22Rv1 (cell line): ENCODE measurements at regions not wholly inside any gene's neighbourhood (a gene's known extent, or its start where the extent isn't known, plus 50 kb on each side); places are given as distances from the start of the nearest gene placed in this dataset.

Source experiments
- H3K27ac ChIP-seq: fragments of 450-650 bp; 2 replicates; pipeline ENCODE4 v1.5.1; 2017
- CTCF ChIP-seq: fragments of 450-650 bp; IDR thresholded peaks from 2 replicates; pipeline ENCODE4 v1.5.1; 2017; ENCODE audit warnings: mild to moderate bottlenecking
- ZFX ChIP-seq: fragments of 450-650 bp; IDR thresholded peaks from 2 replicates; pipeline ENCODE4 v1.6.1; 2017; ENCODE audit warnings: antibody characterized with exemption, borderline replicate concordance

GRCh38 chr13:99043831-99044231 lies 66.0 kb upstream of the DOCK9 start:
- TF ChIP-seq CTCF = no peak
- TF ChIP-seq ZFX = no peak

GRCh38 chr13:99044764-99045163 lies 66.9 kb upstream of the DOCK9 start:
- H3K27ac ChIP-seq = no peak overlapping the region
- no peak for TF ChIP-seq ZFX
- TF ChIP-seq CTCF = no peak

More at GRCh38 chr13:99043831-99044231, 66.0 kb upstream of the DOCK9 start:
- H3K27ac ChIP-seq = no peak overlapping the region

- no peak overlapping the region for H3K27ac ChIP-seq
- TF ChIP-seq CTCF = no peak
- TF ChIP-seq ZFX = no peak
Measured at GRCh38 chr13:99045396-99045795, 67.5 kb upstream of the DOCK9 start.

- no peak for TF ChIP-seq ZFX
- TF ChIP-seq CTCF = no peak
- no peak overlapping the region for H3K27ac ChIP-seq
Measured at GRCh38 chr13:99046851-99047250, 69.0 kb upstream of the DOCK9 start.

- no peak overlapping the region for H3K27ac ChIP-seq
- TF ChIP-seq ZFX (no peak), CTCF (no peak)
Measured at GRCh38 chr13:99050983-99051488, 73.2 kb upstream of the DOCK9 start.

DNA sequence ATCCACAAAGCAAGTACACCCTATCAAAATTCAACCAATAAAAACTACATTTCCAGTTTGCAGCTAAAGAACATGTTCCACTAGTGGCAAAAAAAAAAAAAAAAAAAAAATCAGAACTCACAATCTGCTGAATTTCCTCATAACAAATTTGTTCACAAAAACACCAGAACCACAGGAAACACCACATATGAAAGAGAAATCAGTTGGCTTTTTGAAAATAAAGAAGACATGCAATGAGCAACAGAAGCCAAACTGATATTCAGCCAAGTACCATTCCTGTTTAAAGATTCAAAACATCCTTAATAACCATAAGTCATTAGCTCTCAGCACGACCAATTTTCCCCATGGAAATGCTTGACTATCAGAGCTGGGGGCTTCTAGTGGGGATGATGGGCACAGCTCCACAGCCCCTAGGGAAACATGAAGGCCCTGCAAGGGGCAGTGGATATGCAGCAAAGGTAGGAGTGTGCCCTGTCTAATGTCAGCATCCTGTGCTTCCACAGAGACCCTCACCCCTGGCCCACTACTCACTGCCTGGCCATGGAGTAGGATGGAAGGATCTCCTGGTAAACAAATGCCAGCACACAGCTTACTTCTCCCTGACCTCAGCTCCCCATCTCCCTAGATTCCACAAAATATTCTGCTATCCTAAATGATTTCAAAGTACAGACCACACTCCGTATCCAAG lies 74.0 kb upstream of the DOCK9 start:
- H3K27ac ChIP-seq = no peak overlapping the region
- TF ChIP-seq CTCF = no peak
- no peak for TF ChIP-seq ZFX

DNA sequence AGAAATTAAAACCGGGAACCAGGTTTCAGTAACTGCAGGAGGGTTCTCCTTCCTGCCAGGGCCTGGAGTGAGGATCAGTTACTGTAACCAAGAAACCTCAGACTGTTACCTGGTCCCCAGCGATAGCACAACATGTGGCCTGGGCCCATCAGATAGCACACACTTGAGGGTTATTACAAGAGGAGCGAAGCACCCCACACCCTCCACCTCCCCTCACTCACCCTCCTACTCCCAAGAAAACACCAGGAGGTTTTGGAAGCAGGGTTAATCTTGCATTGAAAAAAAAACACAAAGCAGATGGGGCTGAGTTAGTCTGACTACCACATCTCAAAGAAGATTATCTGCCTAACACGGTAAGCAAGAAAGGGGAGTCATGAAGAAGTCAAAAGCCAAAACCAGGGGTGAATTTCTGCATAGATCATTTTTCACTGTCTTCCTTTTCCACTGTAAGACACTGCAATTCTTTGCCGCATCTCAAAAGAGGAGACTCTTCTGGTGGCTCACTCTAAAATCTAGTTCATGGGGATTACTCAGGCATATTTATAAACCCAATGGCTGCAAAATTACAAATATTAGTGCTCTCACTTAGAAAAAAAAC lies 75.9 kb upstream of the DOCK9 start:
- no peak overlapping the region for H3K27ac ChIP-seq
- TF ChIP-seq ZFX = no peak
- no peak for TF ChIP-seq CTCF
